GM21390 (cell line): ENCODE measurements at regions not wholly inside any gene's neighbourhood (a gene's known extent, or its start where the extent isn't known, plus 50 kb on each side); places are given as distances from the start of the nearest gene placed in this dataset.

Experiments
- ATAC-seq: cut with Tn5 transposase; IDR thresholded peaks from one replicate; pipeline ENCODE4 v1.9.1; 2021; ENCODE audit not compliant: unreplicated experiment

- ATAC-seq, result no peak
These were observed 211.0 kb downstream of the ENC1 start for GRCh38 chr5:74429495-74429894.

DNA sequence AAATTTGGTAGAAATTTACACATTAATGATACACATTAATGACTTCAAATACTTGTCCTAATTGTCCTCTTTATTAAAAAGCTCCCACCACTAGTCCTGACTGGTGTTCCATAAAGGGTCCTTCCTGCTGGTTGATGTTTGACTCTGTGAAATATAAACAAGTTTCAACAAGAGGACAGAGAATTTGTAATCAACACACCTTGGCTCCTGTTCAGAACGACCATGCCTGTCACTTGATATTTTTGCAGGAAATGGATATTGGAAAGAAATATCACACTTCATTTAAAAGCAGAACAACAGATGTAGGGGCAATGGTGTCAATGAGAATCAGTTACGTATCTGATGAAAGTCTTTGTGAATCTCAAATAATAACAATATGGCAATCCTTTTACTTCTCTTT is 211.7 kb downstream of the ENC1 start:
- ATAC-seq, result no peak

- ATAC-seq, result no peak
These were observed 212.3 kb downstream of the ENC1 start for GRCh38 chr5:74428275-74428674.

- ATAC-seq, result no peak
These were observed 214.0 kb downstream of the ENC1 start for GRCh38 chr5:74426506-74426905.

DNA sequence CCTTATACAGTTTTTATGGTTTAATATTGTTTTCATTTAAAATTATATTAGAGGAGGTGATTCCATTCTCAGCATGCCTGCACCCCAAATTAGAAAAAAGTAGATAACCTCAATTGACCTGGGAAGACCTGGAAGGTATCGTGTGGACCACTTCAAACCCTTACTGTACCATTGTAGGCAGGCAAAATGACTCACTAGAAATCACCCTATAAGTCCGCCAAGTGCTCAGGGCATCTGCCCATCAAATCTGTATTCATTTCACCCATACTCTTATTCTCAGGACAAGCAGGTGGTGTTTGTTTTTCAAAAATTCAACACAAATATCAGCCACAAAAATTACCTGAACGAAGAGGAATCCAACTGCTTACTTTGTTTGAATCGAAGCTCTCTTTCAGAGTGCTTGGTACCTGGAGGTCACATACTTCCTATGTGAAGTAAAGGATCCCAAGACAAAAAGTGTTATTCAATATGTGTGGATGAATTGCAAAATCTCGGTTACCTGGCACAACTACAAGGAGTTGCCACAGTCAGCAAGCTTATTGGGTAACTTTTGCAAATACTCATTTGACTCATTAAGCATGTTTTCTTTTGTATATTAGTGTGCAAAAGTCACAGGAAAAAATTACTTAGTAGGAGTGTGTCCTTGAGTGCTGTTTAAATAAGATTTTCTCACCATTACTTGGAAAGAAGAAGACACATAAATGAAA is 216.2 kb downstream of the ENC1 start:
- ATAC-seq, result no peak

DNA sequence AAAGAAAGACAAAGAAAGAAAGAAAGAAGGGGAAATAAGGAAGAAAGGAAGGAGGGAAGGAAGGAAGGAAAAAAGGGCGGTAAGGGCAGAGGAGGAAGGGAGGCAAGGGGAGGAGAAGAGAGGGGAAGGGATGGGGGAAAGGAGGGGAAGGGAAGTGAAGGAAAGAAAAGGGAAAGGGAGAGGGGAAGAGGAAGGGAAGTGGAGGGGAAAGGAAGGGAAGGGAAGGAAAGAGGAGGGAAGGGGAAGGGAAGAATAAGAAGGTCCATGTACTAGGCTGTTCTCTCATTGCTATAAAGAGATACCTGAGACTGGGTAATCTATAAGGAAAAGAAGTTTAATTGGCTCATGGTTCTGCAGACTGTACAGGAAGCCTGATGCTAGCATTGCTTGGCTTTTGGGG is 217.1 kb downstream of the ENC1 start:
- no peak for ATAC-seq

- ATAC-seq, result no peak
These were observed 217.9 kb downstream of the ENC1 start for GRCh38 chr5:74422671-74423070.

- ATAC-seq, result no peak
These were observed 218.5 kb downstream of the ENC1 start for GRCh38 chr5:74422030-74422429.

GRCh38 chr5:74421377-74421776 is 219.2 kb downstream of the ENC1 start:
- no peak for ATAC-seq

DNA sequence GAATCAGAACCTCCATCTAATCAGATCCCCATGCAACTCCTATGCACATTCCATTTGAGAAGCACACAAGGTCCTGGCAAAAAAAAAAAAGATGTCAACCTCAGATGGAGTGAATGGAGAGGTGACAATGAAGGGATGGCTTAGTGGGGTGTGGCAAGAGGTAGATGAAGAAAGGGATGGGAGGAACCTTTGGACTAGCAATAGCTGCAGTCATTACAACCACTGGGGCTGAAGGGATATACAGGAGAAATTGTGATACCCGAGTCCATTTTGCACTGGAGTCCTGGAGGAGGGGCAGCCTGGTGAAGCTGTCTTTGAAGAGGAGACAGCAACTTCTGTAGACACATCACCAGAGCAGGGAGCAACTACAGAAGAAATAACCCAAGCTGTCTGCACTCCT is 219.6 kb downstream of the ENC1 start:
- no peak for ATAC-seq

DNA sequence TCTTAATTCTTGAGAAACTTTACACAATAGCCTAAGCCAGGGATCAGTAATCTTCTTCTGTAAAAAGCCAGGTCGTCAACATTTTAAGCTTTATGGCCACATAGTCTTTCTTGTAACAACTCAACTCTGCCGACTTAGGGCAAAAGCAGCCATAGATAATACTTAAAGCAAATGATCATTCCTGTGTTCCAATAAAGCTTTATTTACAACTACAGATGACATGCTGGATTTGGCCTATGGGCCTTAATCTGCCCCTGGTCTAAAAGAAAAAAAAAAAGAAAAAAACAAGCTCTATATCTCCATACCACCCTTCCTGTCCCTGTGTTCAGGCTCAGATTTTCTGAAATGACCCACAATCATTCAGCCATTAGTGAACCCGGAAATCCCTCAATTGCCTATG is 220.3 kb downstream of the ENC1 start:
- ATAC-seq, result no peak

- ATAC-seq, result no peak
These were observed 221.1 kb downstream of the ENC1 start for GRCh38 chr5:74419468-74419867.

GRCh38 chr5:74418709-74419108 is 221.8 kb downstream of the ENC1 start:
- ATAC-seq, result no peak

- no peak for ATAC-seq
These were observed 222.3 kb downstream of the ENC1 start for GRCh38 chr5:74418261-74418660.

DNA sequence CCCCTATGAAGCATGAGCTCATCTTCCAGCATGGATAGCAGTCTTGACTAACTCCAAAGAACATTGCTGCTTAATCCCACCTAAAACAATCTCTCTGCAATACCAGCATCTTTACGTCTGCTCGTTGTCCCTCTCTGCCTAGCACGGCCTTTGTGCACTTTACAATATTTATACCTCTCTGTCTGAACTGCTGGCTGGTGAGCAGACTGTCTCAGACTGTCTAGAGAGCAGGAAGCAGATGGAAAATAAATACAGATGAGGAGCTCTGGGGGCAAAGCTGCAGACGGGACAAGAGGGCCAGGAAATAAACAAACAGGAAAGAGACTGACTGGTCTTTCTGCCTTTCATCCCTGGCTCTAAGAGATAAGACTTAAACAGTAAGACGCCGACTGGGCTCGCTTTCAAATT is 224.8 kb downstream of the ENC1 start:
- no peak for ATAC-seq

- ATAC-seq, result no peak
These were observed 226.3 kb downstream of the ENC1 start for GRCh38 chr5:74414228-74414627.

DNA sequence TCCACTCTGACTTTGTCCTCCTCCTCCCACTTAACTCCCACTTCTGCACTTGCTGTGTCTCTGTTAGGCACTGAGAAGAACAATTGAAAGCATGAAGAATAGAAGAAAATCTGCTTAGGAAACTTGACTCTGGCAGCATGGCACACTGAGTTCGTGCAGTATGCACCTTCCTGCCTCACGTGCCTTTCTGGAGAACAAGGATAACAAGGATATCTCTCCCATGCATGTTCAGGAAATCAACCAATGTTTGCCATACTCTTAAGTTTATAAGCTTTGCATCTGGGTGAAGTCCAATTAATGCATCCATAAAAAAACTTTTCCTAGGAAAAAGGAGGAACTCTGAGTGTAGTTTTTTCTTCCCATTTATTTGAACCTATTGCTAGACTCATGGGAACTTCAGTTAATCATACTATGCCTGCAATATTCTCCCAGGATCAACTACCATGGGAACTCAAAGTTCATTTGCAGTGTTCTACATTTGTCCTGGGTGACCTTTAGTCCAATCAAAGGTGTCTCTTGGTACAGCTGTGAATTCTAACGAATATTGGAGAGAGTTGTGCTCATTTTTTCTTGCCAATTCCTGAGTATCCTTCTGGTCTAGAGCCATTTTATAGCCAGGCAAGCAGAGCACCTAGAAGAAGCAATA is 227.0 kb downstream of the ENC1 start:
- no peak for ATAC-seq

DNA sequence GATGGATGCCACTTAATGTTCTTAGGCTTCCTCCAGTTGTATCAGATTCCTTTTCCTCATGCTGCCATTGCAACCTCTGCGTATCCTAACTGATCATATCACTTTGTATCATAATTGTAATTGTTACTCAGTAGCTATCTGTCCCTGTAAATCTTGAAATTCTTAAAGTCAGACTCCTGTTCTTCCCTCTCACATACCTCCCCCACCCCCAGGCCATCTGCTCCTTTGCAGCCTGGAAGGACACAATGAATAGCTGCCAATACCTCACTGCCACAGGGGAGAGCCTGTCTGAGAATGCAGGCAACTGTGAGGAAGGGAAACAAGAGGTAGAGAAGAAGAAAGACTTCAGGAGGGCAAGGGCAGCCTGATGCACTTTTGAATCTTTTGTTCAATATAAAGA is 228.5 kb downstream of the ENC1 start:
- ATAC-seq, result no peak

DNA sequence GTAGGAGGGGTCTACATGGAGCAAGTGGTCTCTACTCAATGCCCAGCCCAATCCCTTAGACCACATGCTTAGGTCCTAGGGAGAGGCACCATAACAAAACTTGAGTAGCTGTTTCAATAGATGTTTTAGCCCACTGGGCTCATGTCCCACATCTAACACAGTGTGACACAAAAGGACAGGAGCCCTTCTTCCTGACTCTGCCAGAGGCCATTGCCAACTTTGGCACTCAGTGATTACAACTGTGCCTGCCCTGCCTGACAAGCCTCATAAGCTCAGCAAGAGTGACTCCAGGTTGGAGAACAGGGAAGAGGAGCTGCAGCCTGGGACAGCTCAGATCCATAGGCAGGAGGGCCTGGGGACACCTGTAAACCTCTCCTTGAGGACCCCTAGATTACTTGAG is 230.8 kb downstream of the ENC1 start:
- no peak for ATAC-seq

DNA sequence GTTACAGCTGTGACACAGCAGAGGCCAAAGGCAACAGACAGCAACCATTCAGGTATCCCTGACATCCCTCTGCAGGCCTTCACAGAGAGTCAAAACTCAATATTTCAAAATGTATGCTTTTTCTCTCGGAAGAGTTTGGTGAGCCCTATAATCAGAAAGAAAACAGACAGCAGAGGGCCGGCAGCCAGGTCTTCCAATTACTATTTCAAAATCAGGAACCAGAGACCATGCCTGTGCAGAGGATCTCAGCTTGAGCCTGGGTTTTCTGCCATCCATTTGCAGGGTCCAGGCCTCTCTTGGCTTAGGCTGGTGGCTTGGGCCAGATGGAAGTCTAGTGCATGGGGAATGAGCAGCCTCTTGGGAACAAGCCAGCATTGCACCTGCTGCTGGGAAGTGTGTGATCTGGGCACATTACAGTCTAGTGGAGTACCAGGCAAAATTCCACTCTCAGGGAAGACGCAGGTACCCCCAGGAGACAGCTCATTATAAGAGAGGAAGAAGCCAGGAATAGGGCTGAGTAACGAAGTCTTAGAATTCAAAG is 231.3 kb downstream of the ENC1 start:
- ATAC-seq, result no peak

DNA sequence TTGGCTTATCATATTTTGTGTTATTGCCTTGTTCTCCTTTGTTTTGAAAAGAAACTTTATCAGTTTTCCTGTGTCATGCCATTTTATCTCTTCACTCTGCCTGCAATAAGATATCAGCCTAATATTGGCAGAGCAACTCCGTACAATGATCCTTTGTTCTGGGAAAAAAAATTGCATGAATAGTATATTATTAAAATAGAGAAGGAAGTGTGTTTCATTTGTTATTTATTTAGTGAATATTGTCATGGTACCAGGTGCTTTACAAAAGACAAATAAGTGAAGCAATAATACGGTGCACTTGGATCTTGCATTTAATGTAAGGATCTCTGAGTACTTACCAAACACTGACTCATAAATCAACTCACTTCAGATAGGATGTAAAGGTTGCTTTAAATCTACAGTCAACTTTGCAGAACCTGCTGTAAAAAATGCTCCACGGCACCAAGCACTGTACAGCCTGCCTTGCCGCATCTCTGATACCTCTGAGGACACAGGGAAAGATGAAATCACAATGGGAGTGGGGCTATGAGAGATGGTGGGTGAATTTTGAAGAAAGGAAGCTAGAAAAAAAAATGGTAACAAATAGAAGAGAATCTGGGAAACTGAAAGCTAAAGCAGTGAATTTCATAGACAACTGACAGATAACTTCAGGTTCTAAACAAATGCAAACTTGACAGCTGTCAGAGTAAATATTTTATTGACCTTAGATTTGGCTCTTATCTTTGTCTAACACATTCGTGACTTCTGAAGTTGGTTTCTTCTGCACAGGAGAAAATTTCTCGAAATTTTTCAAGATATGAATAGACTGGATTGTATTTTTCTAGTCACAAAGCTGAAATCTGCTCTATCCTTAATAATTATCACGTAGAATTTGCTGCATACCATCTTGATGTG is 232.1 kb downstream of the ENC1 start:
- no peak for ATAC-seq

GRCh38 chr5:74407701-74408100 is 232.8 kb downstream of the ENC1 start:
- ATAC-seq, result no peak
